ENCODE measurements at regions not wholly inside any gene's neighbourhood (a gene's known extent, or its start where the extent isn't known, plus 50 kb on each side); places are given as distances from the start of the nearest gene placed in this dataset.
"Not testable (repeated sequence)": the region's sequence is repeated elsewhere in the genome, so short reads cannot be mapped to it uniquely, and the experiment has no call there.

GRCh38 chr6:8860671-8861070 is 425.3 kb upstream of the SLC35B3 start:
- no peaks in the 10 kb centered on the region for H3K36me3 ChIP-seq (ENCODE audit: insufficient read depth, low read length)
- no peak overlapping the region for H3K4me3 ChIP-seq (ENCODE audit: low read depth in 1 of 2, low read length in 2 of 2)
- no peaks in the 10 kb centered on the region for H3K27me3 ChIP-seq (ENCODE audit: control insufficient read depth in 1 of 2, insufficient read depth in 2 of 2, low read length in 2 of 2)
- no peaks in the 10 kb centered on the region for H3K4me1 ChIP-seq (ENCODE audit: insufficient read depth, low read length)
- H3K9me3 ChIP-seq (ENCODE audit: low read length): no peaks in the 10 kb centered on the region
- no peak overlapping the region for H3K9ac ChIP-seq (ENCODE audit: low read length)
- H3K27ac ChIP-seq (ENCODE audit: low read depth, low read length): no peak overlapping the region

GRCh38 chr6:8859501-8859900 is 424.2 kb upstream of the SLC35B3 start:
- Histone ChIP-seq H3K4me3 (ENCODE audit: low read depth in 1 of 2, low read length in 2 of 2) (no peak overlapping the region), H3K9ac (ENCODE audit: low read length) (no peak overlapping the region), H3K27ac (ENCODE audit: low read depth, low read length) (no peak overlapping the region), H3K36me3 (ENCODE audit: insufficient read depth, low read length) (no peaks in the 10 kb centered on the region), H3K27me3 (ENCODE audit: control insufficient read depth in 1 of 2, insufficient read depth in 2 of 2, low read length in 2 of 2) (no peaks in the 10 kb centered on the region), H3K4me1 (ENCODE audit: insufficient read depth, low read length) (no peaks in the 10 kb centered on the region), H3K9me3 (ENCODE audit: low read length) (no peaks in the 10 kb centered on the region)

DNA sequence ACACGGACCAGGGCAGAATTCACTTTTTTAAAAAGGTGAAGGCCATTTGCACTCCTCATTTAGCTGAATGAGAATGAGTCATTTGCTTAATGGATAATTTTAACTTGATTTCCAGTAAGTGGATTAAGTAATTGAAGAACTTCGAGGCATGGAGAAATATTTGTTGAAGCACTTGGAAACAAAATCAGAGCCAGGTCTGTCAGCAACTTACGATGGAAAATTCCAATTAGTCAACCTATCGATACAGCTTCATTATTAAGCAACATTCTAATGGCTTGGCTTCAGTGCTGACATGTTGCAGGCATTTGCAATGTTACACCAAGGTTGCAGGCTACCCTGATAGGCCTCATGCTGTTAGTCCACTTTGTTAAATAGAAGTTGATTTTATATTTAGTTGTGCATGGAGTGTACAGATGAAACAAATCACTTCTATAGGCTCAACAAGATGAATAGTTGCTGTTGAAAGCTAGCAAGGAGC is 423.5 kb upstream of the SLC35B3 start:
- Histone ChIP-seq H3K9me3 (ENCODE audit: low read length) (no peaks in the 10 kb centered on the region), H3K27me3 (ENCODE audit: control insufficient read depth in 1 of 2, insufficient read depth in 2 of 2, low read length in 2 of 2) (no peaks in the 10 kb centered on the region), H3K36me3 (ENCODE audit: insufficient read depth, low read length) (no peaks in the 10 kb centered on the region), H3K9ac (ENCODE audit: low read length) (no peak overlapping the region), H3K4me1 (ENCODE audit: insufficient read depth, low read length) (no peaks in the 10 kb centered on the region), H3K27ac (ENCODE audit: low read depth, low read length) (no peak overlapping the region), H3K4me3 (ENCODE audit: low read depth in 1 of 2, low read length in 2 of 2) (no peak overlapping the region)

DNA sequence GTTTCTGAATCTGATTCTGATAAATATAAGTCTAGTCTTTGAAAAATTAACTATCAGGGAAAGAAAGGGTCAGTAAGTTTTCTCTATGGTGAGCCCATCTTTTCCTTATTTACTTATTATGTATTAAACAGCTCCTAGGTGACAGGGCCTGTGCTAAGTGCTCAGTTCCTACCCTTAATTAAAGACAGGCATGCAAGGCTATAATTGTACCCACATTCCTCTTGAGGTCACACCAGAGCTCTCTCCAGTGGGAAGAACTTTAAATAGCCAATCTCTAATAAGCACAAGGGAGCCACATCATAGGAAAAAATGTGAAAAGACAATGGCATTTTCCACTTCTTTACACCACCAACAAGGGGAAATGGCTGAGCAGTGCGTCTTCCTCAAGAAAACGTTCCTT is 421.8 kb upstream of the SLC35B3 start:
- no peak overlapping the region for H3K27ac ChIP-seq (ENCODE audit: low read depth, low read length)
- H3K9ac ChIP-seq (ENCODE audit: low read length): no peak overlapping the region
- H3K36me3 ChIP-seq (ENCODE audit: insufficient read depth, low read length): no peaks in the 10 kb centered on the region
- no peaks in the 10 kb centered on the region for H3K9me3 ChIP-seq (ENCODE audit: low read length)
- no peaks in the 10 kb centered on the region for H3K4me1 ChIP-seq (ENCODE audit: insufficient read depth, low read length)
- no peaks in the 10 kb centered on the region for H3K27me3 ChIP-seq (ENCODE audit: control insufficient read depth in 1 of 2, insufficient read depth in 2 of 2, low read length in 2 of 2)
- H3K4me3 ChIP-seq (ENCODE audit: low read depth in 1 of 2, low read length in 2 of 2): no peak overlapping the region

DNA sequence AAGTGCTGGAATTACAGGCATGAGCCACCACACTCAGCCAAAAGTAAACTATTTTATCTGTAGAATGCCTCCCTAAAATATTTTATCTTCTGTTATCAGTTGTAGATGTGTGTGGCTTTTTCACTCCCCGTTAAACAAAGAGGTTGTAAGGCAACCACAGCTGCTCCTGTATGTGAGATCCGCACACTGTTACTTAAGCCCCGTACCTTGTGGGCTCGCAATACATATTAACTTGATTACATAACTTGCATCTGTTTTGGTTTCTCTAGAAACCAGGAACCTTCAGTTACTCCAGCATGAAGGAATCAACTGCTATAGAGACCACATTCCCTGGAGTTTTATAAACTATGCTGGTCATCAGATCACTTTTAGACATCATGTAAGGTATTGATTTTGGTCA is 420.1 kb upstream of the SLC35B3 start:
- Histone ChIP-seq H3K27ac (ENCODE audit: low read depth, low read length) (no peak overlapping the region), H3K9me3 (ENCODE audit: low read length) (no peaks in the 10 kb centered on the region), H3K27me3 (ENCODE audit: control insufficient read depth in 1 of 2, insufficient read depth in 2 of 2, low read length in 2 of 2) (no peaks in the 10 kb centered on the region), H3K36me3 (ENCODE audit: insufficient read depth, low read length) (no peaks in the 10 kb centered on the region), H3K4me1 (ENCODE audit: insufficient read depth, low read length) (no peaks in the 10 kb centered on the region), H3K4me3 (ENCODE audit: low read depth in 1 of 2, low read length in 2 of 2) (no peak overlapping the region), H3K9ac (ENCODE audit: low read length) (no peak overlapping the region)

- no peaks in the 10 kb centered on the region for H3K9me3 ChIP-seq (ENCODE audit: low read length)
- H3K36me3 ChIP-seq (ENCODE audit: insufficient read depth, low read length): no peaks in the 10 kb centered on the region
- no peak overlapping the region for H3K9ac ChIP-seq (ENCODE audit: low read length)
- no peaks in the 10 kb centered on the region for H3K4me1 ChIP-seq (ENCODE audit: insufficient read depth, low read length)
- no peak overlapping the region for H3K4me3 ChIP-seq (ENCODE audit: low read depth in 1 of 2, low read length in 2 of 2)
- no peaks in the 10 kb centered on the region for H3K27me3 ChIP-seq (ENCODE audit: control insufficient read depth in 1 of 2, insufficient read depth in 2 of 2, low read length in 2 of 2)
- no peak overlapping the region for H3K27ac ChIP-seq (ENCODE audit: low read depth, low read length)
These were observed 417.0 kb upstream of the SLC35B3 start for GRCh38 chr6:8852332-8852731.

- not testable (repeated sequence) for H3K4me3 ChIP-seq (ENCODE audit: low read depth in 1 of 2, low read length in 2 of 2); H3K36me3 ChIP-seq (ENCODE audit: insufficient read depth, low read length); H3K9ac ChIP-seq (ENCODE audit: low read length); H3K9me3 ChIP-seq (ENCODE audit: low read length); H3K27me3 ChIP-seq (ENCODE audit: control insufficient read depth in 1 of 2, insufficient read depth in 2 of 2, low read length in 2 of 2); H3K27ac ChIP-seq (ENCODE audit: low read depth, low read length); H3K4me1 ChIP-seq (ENCODE audit: insufficient read depth, low read length)
These were observed 411.3 kb upstream of the SLC35B3 start for GRCh38 chr6:8846680-8847079.

- no peak overlapping the region for H3K4me3 ChIP-seq (ENCODE audit: low read depth in 1 of 2, low read length in 2 of 2)
- H3K9me3 ChIP-seq (ENCODE audit: low read length): no peaks in the 10 kb centered on the region
- no peaks in the 10 kb centered on the region for H3K27me3 ChIP-seq (ENCODE audit: control insufficient read depth in 1 of 2, insufficient read depth in 2 of 2, low read length in 2 of 2)
- H3K9ac ChIP-seq (ENCODE audit: low read length): no peak overlapping the region
- H3K36me3 ChIP-seq (ENCODE audit: insufficient read depth, low read length): no peaks in the 10 kb centered on the region
- H3K4me1 ChIP-seq (ENCODE audit: insufficient read depth, low read length): no peaks in the 10 kb centered on the region
- no peak overlapping the region for H3K27ac ChIP-seq (ENCODE audit: low read depth, low read length)
These were observed 410.3 kb upstream of the SLC35B3 start for GRCh38 chr6:8845690-8846089.

DNA sequence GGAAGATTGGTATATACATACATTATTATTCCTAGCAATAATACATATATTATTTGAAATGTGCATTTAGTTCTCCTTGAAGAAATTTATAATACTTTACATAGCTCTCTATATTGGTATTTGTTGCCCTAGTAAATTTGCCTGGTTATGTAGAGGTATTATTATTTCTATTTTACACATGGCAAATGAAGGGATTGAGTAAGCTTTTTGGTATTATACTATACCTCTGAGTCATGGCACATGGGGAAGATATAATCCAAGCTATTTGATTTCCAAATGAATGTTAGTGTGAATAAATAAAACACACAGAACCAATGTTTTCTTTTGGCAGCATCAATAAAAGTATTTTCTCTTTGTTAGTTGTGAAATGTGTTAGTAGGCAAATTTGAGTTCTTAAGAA is 409.6 kb upstream of the SLC35B3 start:
- Histone ChIP-seq H3K36me3 (ENCODE audit: insufficient read depth, low read length) (no peaks in the 10 kb centered on the region), H3K9ac (ENCODE audit: low read length) (no peak overlapping the region), H3K27ac (ENCODE audit: low read depth, low read length) (no peak overlapping the region), H3K4me3 (ENCODE audit: low read depth in 1 of 2, low read length in 2 of 2) (no peak overlapping the region), H3K9me3 (ENCODE audit: low read length) (no peaks in the 10 kb centered on the region), H3K4me1 (ENCODE audit: insufficient read depth, low read length) (no peaks in the 10 kb centered on the region), H3K27me3 (ENCODE audit: control insufficient read depth in 1 of 2, insufficient read depth in 2 of 2, low read length in 2 of 2) (no peaks in the 10 kb centered on the region)

GRCh38 chr6:8839626-8840025 is 404.3 kb upstream of the SLC35B3 start:
- Histone ChIP-seq H3K4me1 (ENCODE audit: insufficient read depth, low read length) (no peaks in the 10 kb centered on the region), H3K4me3 (ENCODE audit: low read depth in 1 of 2, low read length in 2 of 2) (no peak overlapping the region), H3K9ac (ENCODE audit: low read length) (no peak overlapping the region), H3K36me3 (ENCODE audit: insufficient read depth, low read length) (no peaks in the 10 kb centered on the region), H3K27ac (ENCODE audit: low read depth, low read length) (no peak overlapping the region), H3K27me3 (ENCODE audit: control insufficient read depth in 1 of 2, insufficient read depth in 2 of 2, low read length in 2 of 2) (no peaks in the 10 kb centered on the region), H3K9me3 (ENCODE audit: low read length) (no peaks in the 10 kb centered on the region)

DNA sequence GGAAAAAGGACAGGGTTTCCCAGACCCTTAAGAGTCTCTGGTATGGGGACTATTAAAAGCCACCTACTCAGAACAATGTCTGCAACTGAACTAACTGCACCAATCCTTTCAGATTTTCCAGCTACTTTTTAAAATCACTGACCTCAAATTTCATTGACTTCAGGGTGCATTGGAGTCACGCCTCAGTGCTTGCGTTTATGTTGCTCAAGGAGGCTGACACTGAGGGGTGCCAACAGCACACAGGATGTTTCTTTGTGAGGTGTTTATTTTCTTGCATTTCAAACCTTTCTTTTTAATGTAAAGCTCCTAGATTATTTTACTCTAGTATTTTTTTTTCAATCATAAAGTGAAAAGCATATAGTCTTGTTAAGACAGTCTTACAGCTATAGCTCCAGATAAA is 402.0 kb upstream of the SLC35B3 start:
- H3K4me1 ChIP-seq (ENCODE audit: insufficient read depth, low read length): no peaks in the 10 kb centered on the region
- no peak overlapping the region for H3K27ac ChIP-seq (ENCODE audit: low read depth, low read length)
- no peaks in the 10 kb centered on the region for H3K9me3 ChIP-seq (ENCODE audit: low read length)
- H3K4me3 ChIP-seq (ENCODE audit: low read depth in 1 of 2, low read length in 2 of 2): no peak overlapping the region
- H3K9ac ChIP-seq (ENCODE audit: low read length): no peak overlapping the region
- no peaks in the 10 kb centered on the region for H3K36me3 ChIP-seq (ENCODE audit: insufficient read depth, low read length)
- no peaks in the 10 kb centered on the region for H3K27me3 ChIP-seq (ENCODE audit: control insufficient read depth in 1 of 2, insufficient read depth in 2 of 2, low read length in 2 of 2)

DNA sequence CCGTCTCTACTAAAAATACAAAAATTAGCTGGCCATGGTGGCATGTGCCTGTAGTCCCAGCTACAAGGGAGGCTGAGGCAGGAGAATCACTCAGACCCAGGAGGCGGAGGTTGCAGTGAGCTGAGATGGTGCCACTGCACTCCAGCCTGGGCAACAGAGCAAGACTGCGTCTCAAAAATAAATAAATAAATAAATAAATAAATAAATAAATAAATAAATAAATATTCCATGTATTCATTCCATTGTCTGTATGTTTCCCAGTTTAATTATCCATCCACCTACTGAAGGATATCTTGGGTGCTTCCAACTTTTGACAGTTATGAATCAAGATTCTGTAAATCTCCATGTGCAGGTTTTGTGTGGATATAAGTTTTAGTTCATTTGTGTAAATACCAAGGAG is 397.4 kb upstream of the SLC35B3 start:
- not testable (repeated sequence) for H3K9me3 ChIP-seq (ENCODE audit: low read length); H3K4me3 ChIP-seq (ENCODE audit: low read depth in 1 of 2, low read length in 2 of 2); H3K9ac ChIP-seq (ENCODE audit: low read length); H3K36me3 ChIP-seq (ENCODE audit: insufficient read depth, low read length); H3K27ac ChIP-seq (ENCODE audit: low read depth, low read length); H3K27me3 ChIP-seq (ENCODE audit: control insufficient read depth in 1 of 2, insufficient read depth in 2 of 2, low read length in 2 of 2); H3K4me1 ChIP-seq (ENCODE audit: insufficient read depth, low read length)
